OCI-LY1 (cell line): ENCODE measurements at regions not wholly inside any gene's neighbourhood (a gene's known extent, or its start where the extent isn't known, plus 50 kb on each side); places are given as distances from the start of the nearest gene placed in this dataset.

Experiments
- CTCF ChIP-seq: fragments of 200-600 bp; sonication (generic), shearing (Covaris generic); IDR thresholded peaks from 2 replicates; pipeline ENCODE4 v1.5.1; 2017; ENCODE audit warnings: mild to moderate bottlenecking, antibody characterized with exemption, low read length, moderate library complexity, mixed read lengths
- EZH2 ChIP-seq: fragments of 200-600 bp; sonication (generic), shearing (Covaris generic); IDR thresholded peaks from 2 replicates; pipeline ENCODE4 v1.8.0; 2017; ENCODE audit warnings: borderline replicate concordance, mixed run types, mild to moderate bottlenecking, antibody characterized with exemption, low read length, moderate library complexity, mixed read lengths

GRCh38 chr4:107559653-107560052, 160.4 kb downstream of the PAPSS1 start:
- no peak for TF ChIP-seq CTCF
- no peak for TF ChIP-seq EZH2
